BLaER1 (cell line): ENCODE measurements at regions not wholly inside any gene's neighbourhood (a gene's known extent, or its start where the extent isn't known, plus 50 kb on each side); places are given as distances from the start of the nearest gene placed in this dataset.

Source experiments
- H3K27ac ChIP-seq: shearing (Covaris generic); formaldehyde crosslinking; 2 replicates; pipeline ENCODE4 v1.8.1; 2022
- H3K27me3 ChIP-seq: shearing (Covaris generic); formaldehyde crosslinking; 2 replicates; pipeline ENCODE4 v1.8.1; 2022
- H3K36me3 ChIP-seq: shearing (Covaris generic); formaldehyde crosslinking; 2 replicates; pipeline ENCODE4 v1.8.1; 2022
- H3K4me1 ChIP-seq: shearing (Covaris generic); formaldehyde crosslinking; 2 replicates; pipeline ENCODE4 v1.8.1; 2022
- H3K4me2 ChIP-seq: shearing (Covaris generic); formaldehyde crosslinking; 2 replicates; pipeline ENCODE4 v1.8.1; 2022
- H3K4me3 ChIP-seq: shearing (Covaris generic); formaldehyde crosslinking; 2 replicates; pipeline ENCODE4 v1.8.1; 2022
- H3K9ac ChIP-seq: shearing (Covaris generic); formaldehyde crosslinking; 2 replicates; pipeline ENCODE4 v1.8.1; 2022
- H3K9me3 ChIP-seq: shearing (Covaris generic); formaldehyde crosslinking; 2 replicates; pipeline ENCODE4 v1.8.1; 2022
- H4K20me1 ChIP-seq: shearing (Covaris generic); formaldehyde crosslinking; 2 replicates; pipeline ENCODE4 v1.8.1; 2022
- Cebpa-rat ChIP-seq: shearing (Covaris generic); IDR thresholded peaks from 2 replicates; pipeline ENCODE4 v1.8.1; 2022

- TF ChIP-seq Cebpa-rat, result no peak
- no peak overlapping the region for H3K4me2 ChIP-seq
- H3K27ac ChIP-seq, result no peak overlapping the region
- H3K9ac ChIP-seq, result no peak overlapping the region
- H3K4me1 ChIP-seq, result no peaks in the 10 kb centered on the region
- H3K9me3 ChIP-seq, result no peaks in the 10 kb centered on the region
- H3K4me3 ChIP-seq, result no peak overlapping the region
- no peaks in the 10 kb centered on the region for H3K36me3 ChIP-seq
- H3K27me3 ChIP-seq, result no peaks in the 10 kb centered on the region
- no peaks in the 10 kb centered on the region for H4K20me1 ChIP-seq
Observed at GRCh38 chr13:39959497-39960144, 304.2 kb downstream of the COG6 start.

GRCh38 chr13:39960191-39960590 lies 304.7 kb downstream of the COG6 start:
- H3K9me3 ChIP-seq, result no peaks in the 10 kb centered on the region
- no peaks in the 10 kb centered on the region for H3K4me1 ChIP-seq
- H3K27me3 ChIP-seq, result no peaks in the 10 kb centered on the region
- H3K36me3 ChIP-seq, result no peaks in the 10 kb centered on the region
- no peak overlapping the region for H3K9ac ChIP-seq
- H3K4me2 ChIP-seq, result no peak overlapping the region
- H4K20me1 ChIP-seq, result no peaks in the 10 kb centered on the region
- no peak overlapping the region for H3K27ac ChIP-seq
- H3K4me3 ChIP-seq, result no peak overlapping the region
- no peak for TF ChIP-seq Cebpa-rat

GRCh38 chr13:39961036-39961435 lies 305.6 kb downstream of the COG6 start:
- Histone ChIP-seq H3K9ac (no peak overlapping the region), H3K9me3 (no peaks in the 10 kb centered on the region)
- no peak for TF ChIP-seq Cebpa-rat

GRCh38 chr13:39963612-39964011 lies 308.1 kb downstream of the COG6 start:
- Histone ChIP-seq H3K9me3 (no peaks in the 10 kb centered on the region), H3K36me3 (no peaks in the 10 kb centered on the region), H4K20me1 (no peaks in the 10 kb centered on the region), H3K9ac (no peak overlapping the region), H3K4me1 (no peaks in the 10 kb centered on the region), H3K27ac (no peak overlapping the region), H3K4me3 (no peak overlapping the region), H3K4me2 (no peak overlapping the region), H3K27me3 (no peaks in the 10 kb centered on the region)
- no peak for TF ChIP-seq Cebpa-rat

More at GRCh38 chr13:39961036-39961435, 305.6 kb downstream of the COG6 start:
- Histone ChIP-seq H4K20me1 (no peaks in the 10 kb centered on the region), H3K36me3 (no peaks in the 10 kb centered on the region), H3K27me3 (no peaks in the 10 kb centered on the region), H3K4me3 (no peak overlapping the region), H3K4me2 (no peak overlapping the region), H3K27ac (no peak overlapping the region), H3K4me1 (no peaks in the 10 kb centered on the region)

- TF ChIP-seq Cebpa-rat, result no peak
- Histone ChIP-seq H3K27me3 (no peaks in the 10 kb centered on the region), H3K27ac (no peak overlapping the region), H3K9me3 (no peaks in the 10 kb centered on the region), H3K4me2 (no peak overlapping the region), H3K9ac (no peak overlapping the region), H4K20me1 (no peaks in the 10 kb centered on the region), H3K36me3 (no peaks in the 10 kb centered on the region), H3K4me3 (no peak overlapping the region), H3K4me1 (peaks cover 6% of the 10 kb centered on the region)
Observed at GRCh38 chr13:39965309-39965708, 309.8 kb downstream of the COG6 start.

- no peaks in the 10 kb centered on the region for H4K20me1 ChIP-seq
- no peak overlapping the region for H3K27ac ChIP-seq
- no peak for TF ChIP-seq Cebpa-rat
- H3K9ac ChIP-seq, result no peak overlapping the region
- no peak overlapping the region for H3K4me2 ChIP-seq
- H3K27me3 ChIP-seq, result no peaks in the 10 kb centered on the region
- H3K4me1 ChIP-seq, result peaks cover 14% of the 10 kb centered on the region
- no peak overlapping the region for H3K4me3 ChIP-seq
- H3K9me3 ChIP-seq, result no peaks in the 10 kb centered on the region
- no peaks in the 10 kb centered on the region for H3K36me3 ChIP-seq
Observed at GRCh38 chr13:39967199-39967959, 311.9 kb downstream of the COG6 start.

GRCh38 chr13:39968646-39969475 lies 313.4 kb downstream of the COG6 start:
- Histone ChIP-seq H3K4me2 (no peak overlapping the region), H3K9ac (no peak overlapping the region), H3K4me1 (peaks cover 14% of the 10 kb centered on the region), H3K27ac (no peak overlapping the region), H3K9me3 (no peaks in the 10 kb centered on the region), H3K4me3 (no peak overlapping the region), H3K27me3 (no peaks in the 10 kb centered on the region), H3K36me3 (no peaks in the 10 kb centered on the region), H4K20me1 (no peaks in the 10 kb centered on the region)
- no peak for TF ChIP-seq Cebpa-rat

GRCh38 chr13:39970177-39970846 lies 314.9 kb downstream of the COG6 start:
- H3K9ac ChIP-seq, result no peak overlapping the region
- no peak for TF ChIP-seq Cebpa-rat
- peak overlapping the region; percentile 61 for H3K4me2 ChIP-seq
- no peak overlapping the region for H3K4me3 ChIP-seq
- H3K36me3 ChIP-seq, result no peaks in the 10 kb centered on the region
- H3K27me3 ChIP-seq, result no peaks in the 10 kb centered on the region
- peak overlapping the region; percentile 24; the same call in 1 of the 2 replicates for H3K27ac ChIP-seq
- peaks cover 14% of the 10 kb centered on the region for H3K4me1 ChIP-seq
- H3K9me3 ChIP-seq, result no peaks in the 10 kb centered on the region
- no peaks in the 10 kb centered on the region for H4K20me1 ChIP-seq

- no peak overlapping the region for H3K27ac ChIP-seq
- no peak overlapping the region for H3K4me2 ChIP-seq
- no peak overlapping the region for H3K4me3 ChIP-seq
- H3K36me3 ChIP-seq, result no peaks in the 10 kb centered on the region
- H3K9ac ChIP-seq, result no peak overlapping the region
- no peaks in the 10 kb centered on the region for H3K9me3 ChIP-seq
- no peaks in the 10 kb centered on the region for H3K27me3 ChIP-seq
- peaks cover 14% of the 10 kb centered on the region for H3K4me1 ChIP-seq
- no peaks in the 10 kb centered on the region for H4K20me1 ChIP-seq
- no peak for TF ChIP-seq Cebpa-rat
Observed at GRCh38 chr13:39971526-39971925, 316.1 kb downstream of the COG6 start.
